ENCODE measurements at regions not wholly inside any gene's neighbourhood (a gene's known extent, or its start where the extent isn't known, plus 50 kb on each side); places are given as distances from the start of the nearest gene placed in this dataset.

DNA sequence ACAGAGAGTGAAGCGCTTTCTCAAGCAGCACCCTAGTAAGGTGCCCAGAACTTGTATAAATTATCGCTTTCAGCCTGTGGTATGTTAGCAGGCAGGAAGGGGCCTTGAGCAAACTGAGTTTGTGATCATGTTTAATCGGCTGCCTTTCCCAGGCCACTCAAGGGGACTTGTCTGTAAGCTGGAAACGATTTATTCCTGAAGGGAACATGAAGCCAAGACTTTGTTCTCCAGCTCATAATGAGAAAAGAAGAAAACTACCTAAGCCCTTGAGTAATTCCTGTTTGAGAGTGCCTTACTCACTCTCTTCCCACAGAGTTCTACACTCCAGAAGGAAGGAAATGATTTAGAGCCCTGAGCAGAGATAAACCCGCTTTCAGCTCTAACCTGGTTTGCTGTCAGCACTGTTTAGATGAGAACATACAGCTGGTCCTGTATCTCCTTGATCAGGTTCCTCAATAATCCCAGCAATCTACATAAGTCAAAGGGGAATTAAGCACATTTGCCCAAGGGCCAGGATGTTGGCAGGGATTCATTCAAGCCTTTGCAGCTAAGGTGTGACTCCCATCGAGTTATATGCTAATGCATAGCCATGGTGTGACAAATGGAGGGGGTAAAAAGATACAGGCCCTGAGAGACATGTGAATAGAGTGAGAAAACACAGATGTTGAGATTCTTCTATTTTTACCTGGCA, 187.7 kb upstream of the SLC24A5 start:
- Histone ChIP-seq H3K36me3 (no peaks in the 10 kb centered on the region), H3K4me1 (no peaks in the 10 kb centered on the region), H3K4me3 (no peak overlapping the region), H3K27ac (no peak overlapping the region), H3K9me3 (no peaks in the 10 kb centered on the region), H3K27me3 (no peaks in the 10 kb centered on the region)
- DNase-seq (ENCODE audit: low spot score in 2 of 2): no peak
- WGBS, 2 donors: 66 to 73% methylated on average over 6 of the region's 6 CpGs
- TF ChIP-seq, protein P1, sequence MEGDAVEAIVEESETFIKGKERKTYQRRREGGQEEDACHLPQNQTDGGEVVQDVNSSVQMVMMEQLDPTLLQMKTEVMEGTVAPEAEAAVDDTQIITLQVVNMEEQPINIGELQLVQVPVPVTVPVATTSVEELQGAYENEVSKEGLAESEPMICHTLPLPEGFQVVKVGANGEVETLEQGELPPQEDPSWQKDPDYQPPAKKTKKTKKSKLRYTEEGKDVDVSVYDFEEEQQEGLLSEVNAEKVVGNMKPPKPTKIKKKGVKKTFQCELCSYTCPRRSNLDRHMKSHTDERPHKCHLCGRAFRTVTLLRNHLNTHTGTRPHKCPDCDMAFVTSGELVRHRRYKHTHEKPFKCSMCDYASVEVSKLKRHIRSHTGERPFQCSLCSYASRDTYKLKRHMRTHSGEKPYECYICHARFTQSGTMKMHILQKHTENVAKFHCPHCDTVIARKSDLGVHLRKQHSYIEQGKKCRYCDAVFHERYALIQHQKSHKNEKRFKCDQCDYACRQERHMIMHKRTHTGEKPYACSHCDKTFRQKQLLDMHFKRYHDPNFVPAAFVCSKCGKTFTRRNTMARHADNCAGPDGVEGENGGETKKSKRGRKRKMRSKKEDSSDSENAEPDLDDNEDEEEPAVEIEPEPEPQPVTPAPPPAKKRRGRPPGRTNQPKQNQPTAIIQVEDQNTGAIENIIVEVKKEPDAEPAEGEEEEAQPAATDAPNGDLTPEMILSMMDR (IDR thresholded peaks at IDR 0.05): no peak
- TF ChIP-seq POLR2A (IDR thresholded peaks at IDR 0.05) (no peak), EP300 (IDR thresholded peaks at IDR 0.05) (no peak)

DNA sequence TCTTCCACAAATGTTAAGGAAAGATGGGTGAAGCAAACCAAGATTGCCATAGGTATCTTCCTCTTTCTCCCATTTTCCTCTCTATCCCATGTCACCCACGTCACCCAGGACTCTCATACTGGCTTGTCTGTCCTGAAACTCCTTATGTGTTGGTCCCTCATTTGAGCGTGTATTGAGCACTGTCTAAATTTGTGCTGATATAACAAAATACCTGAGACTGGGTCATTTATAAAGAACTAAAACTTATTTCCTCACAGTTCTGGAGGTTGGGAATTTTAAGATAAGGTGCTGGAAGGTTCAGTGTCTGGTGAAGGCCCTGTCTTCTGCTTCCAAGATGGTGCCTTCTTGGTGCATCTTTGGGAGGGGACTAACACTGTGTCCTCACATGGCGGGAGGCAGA, 186.9 kb upstream of the SLC24A5 start:
- DNase-seq (ENCODE audit: low spot score in 2 of 2): no peak
- no peaks in the 10 kb centered on the region for H3K9me3 ChIP-seq
- no peak for TF ChIP-seq POLR2A (IDR thresholded peaks at IDR 0.05)
- TF ChIP-seq, protein P1 (IDR thresholded peaks at IDR 0.05): no peak
- no peak for TF ChIP-seq EP300 (IDR thresholded peaks at IDR 0.05)
- no peaks in the 10 kb centered on the region for H3K36me3 ChIP-seq
- H3K27me3 ChIP-seq: no peaks in the 10 kb centered on the region
- H3K27ac ChIP-seq: no peak overlapping the region
- H3K4me1 ChIP-seq: no peaks in the 10 kb centered on the region
- 97 to 99% methylated on average over 3 of the region's 3 CpGs for WGBS, 2 donors
- no peak overlapping the region for H3K4me3 ChIP-seq

DNA sequence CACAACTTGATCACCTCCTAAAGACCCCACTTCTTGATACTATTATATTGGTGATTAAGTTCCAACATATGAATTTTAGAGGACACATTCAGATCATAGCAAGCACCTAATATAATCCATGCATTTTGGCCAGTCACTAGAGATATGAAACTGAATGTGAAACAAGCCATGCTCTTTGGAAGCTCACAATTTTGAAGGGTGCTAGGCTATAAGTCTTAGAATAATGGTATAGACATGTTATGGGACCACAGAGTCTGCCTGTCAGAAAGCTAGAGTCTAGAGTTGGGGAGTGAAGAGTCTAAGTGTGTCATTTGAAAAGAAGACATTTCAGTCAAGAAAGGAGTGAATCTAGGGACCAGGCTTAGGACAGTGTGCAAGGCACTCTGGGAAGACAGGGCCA, 186.4 kb upstream of the SLC24A5 start:
- H3K27me3 ChIP-seq: no peaks in the 10 kb centered on the region
- H3K27ac ChIP-seq: no peak overlapping the region
- TF ChIP-seq, protein P1 (IDR thresholded peaks at IDR 0.05): no peak
- TF ChIP-seq EP300 (IDR thresholded peaks at IDR 0.05) (no peak), POLR2A (IDR thresholded peaks at IDR 0.05) (no peak)

DNA sequence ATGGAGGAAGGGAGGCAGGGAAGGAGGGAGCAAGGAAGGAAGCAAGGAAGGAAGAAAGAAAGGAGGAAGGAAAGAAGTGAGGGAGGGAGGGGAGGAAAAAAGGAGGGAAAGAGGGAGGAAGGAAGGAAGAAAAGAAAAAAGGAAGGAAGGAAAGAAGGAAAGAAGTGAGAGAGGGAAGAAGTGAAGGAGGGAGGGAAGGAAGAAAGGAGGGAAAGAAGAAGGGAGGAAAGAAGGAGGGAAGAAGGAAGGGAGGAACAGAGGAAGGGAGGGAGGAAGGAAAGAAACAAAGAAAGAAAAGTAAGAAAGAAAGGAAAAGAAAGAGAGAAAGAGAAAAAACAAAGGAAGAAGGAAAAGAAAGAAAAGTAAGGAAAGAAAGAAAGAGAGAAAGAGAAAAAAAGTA, 183.0 kb upstream of the SLC24A5 start:
- TF ChIP-seq EP300 (IDR thresholded peaks at IDR 0.05) (no peak), POLR2A (IDR thresholded peaks at IDR 0.05) (no peak)
- TF ChIP-seq, protein P1 (IDR thresholded peaks at IDR 0.05): no peak
- DNase-seq (ENCODE audit: low spot score in 2 of 2): no peak
- no peaks in the 10 kb centered on the region for H3K36me3 ChIP-seq

More for the DNA sequence above, 186.4 kb upstream of the SLC24A5 start:
- Histone ChIP-seq H3K36me3 (no peaks in the 10 kb centered on the region), H3K9me3 (no peaks in the 10 kb centered on the region), H3K4me3 (no peak overlapping the region), H3K4me1 (no peaks in the 10 kb centered on the region)
- no peak for DNase-seq (ENCODE audit: low spot score in 2 of 2)

GRCh38 chr15:47944637-47945288, 176.0 kb upstream of the SLC24A5 start:
- 88 to 90% methylated on average over 5 of the region's 5 CpGs for WGBS, 2 donors
- no peak for DNase-seq (ENCODE audit: low spot score in 2 of 2)

More for the DNA sequence above, 183.0 kb upstream of the SLC24A5 start:
- no peaks in the 10 kb centered on the region for H3K27me3 ChIP-seq
- H3K4me1 ChIP-seq: no peaks in the 10 kb centered on the region
- H3K4me3 ChIP-seq: no peak overlapping the region
- no peaks in the 10 kb centered on the region for H3K9me3 ChIP-seq
- no peak overlapping the region for H3K27ac ChIP-seq

More at GRCh38 chr15:47944637-47945288, 176.0 kb upstream of the SLC24A5 start:
- no peaks in the 10 kb centered on the region for H3K9me3 ChIP-seq
- H3K4me1 ChIP-seq: no peaks in the 10 kb centered on the region
- H3K4me3 ChIP-seq: no peak overlapping the region
- H3K36me3 ChIP-seq: no peaks in the 10 kb centered on the region
- TF ChIP-seq, protein P1 (IDR thresholded peaks at IDR 0.05): no peak
- TF ChIP-seq POLR2A (IDR thresholded peaks at IDR 0.05) (no peak), EP300 (IDR thresholded peaks at IDR 0.05) (no peak)
- H3K27me3 ChIP-seq: no peaks in the 10 kb centered on the region
- no peak overlapping the region for H3K27ac ChIP-seq
